GM12872 (cell line): ENCODE measurements at regions not wholly inside any gene's neighbourhood (a gene's known extent, or its start where the extent isn't known, plus 50 kb on each side); places are given as distances from the start of the nearest gene placed in this dataset.

Source experiments
- TF ChIP-seq, protein P1 (sequence below): IDR thresholded peaks from 3 replicates; pipeline ENCODE4 v1.5.1; 2011; ENCODE audit warnings: low read depth, mild to moderate bottlenecking, low read length, moderate library complexity; ENCODE audit not compliant: insufficient read depth

DNA sequence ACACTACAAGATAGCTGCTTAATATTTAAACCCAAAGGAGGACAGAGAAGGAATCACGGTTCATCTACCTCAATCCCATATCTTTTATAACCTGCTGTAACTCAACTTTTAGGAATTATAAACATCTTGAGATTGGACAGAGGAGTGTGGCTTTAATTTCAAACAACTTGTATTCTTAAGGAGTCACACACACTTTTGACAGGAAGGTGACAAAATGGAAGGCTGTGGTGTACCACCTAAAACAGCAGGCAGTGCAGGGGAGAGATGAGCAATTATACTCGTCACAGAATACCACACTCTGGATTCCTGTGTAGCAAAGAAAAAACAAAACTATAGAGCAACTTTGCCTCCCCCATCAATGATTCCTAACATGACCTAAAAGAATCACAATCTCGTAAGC is 194.8 kb downstream of the ZEB2 start:
- TF ChIP-seq, protein P1, sequence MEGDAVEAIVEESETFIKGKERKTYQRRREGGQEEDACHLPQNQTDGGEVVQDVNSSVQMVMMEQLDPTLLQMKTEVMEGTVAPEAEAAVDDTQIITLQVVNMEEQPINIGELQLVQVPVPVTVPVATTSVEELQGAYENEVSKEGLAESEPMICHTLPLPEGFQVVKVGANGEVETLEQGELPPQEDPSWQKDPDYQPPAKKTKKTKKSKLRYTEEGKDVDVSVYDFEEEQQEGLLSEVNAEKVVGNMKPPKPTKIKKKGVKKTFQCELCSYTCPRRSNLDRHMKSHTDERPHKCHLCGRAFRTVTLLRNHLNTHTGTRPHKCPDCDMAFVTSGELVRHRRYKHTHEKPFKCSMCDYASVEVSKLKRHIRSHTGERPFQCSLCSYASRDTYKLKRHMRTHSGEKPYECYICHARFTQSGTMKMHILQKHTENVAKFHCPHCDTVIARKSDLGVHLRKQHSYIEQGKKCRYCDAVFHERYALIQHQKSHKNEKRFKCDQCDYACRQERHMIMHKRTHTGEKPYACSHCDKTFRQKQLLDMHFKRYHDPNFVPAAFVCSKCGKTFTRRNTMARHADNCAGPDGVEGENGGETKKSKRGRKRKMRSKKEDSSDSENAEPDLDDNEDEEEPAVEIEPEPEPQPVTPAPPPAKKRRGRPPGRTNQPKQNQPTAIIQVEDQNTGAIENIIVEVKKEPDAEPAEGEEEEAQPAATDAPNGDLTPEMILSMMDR: no peak

DNA sequence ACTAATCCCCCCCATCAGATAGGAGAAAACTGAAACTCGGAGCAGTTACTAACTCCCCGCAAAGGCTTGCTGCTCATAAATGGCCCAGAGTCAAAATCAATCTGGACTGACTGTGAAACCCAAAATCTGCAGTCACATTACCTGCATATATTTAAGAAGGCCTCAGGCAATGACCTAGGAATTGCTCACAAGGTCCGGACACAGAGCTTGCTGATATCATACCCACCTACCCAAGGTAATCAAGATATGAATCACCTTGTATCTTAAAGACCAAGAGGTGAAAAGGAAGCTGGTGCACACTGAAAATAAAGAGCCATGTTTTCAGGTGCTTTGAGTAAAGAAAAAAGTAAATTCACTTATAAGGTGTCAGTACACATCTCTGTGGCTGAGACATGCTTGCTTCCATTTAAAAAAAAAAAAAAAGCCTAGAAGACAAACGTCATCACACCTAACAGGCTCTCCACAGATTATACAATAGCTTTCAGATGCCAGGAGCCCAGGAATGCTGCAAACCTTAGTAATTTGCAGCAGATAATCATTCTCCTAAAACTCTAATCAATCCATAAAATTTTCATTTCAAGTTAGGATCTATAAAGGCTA is 195.4 kb downstream of the ZEB2 start:
- TF ChIP-seq, protein P1: no peak

DNA sequence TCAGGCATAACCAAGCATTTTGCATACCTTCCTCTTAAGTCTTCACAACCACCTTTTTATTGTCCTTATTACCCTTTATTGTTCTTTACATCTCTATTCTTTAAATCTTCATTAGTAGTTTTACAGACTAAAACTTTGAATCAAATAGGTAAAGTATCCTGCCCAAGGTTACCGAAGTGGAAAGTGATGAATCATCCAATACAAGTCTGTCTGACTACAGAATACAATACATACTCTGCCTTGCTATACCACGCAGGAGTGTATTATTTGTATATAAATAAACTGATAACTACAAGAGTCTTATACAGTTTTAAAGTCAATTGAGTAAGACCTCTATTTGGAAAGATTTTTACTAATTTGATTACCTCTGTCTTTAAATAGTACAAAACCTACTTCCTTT is 196.0 kb downstream of the ZEB2 start:
- TF ChIP-seq, protein P1: no peak

DNA sequence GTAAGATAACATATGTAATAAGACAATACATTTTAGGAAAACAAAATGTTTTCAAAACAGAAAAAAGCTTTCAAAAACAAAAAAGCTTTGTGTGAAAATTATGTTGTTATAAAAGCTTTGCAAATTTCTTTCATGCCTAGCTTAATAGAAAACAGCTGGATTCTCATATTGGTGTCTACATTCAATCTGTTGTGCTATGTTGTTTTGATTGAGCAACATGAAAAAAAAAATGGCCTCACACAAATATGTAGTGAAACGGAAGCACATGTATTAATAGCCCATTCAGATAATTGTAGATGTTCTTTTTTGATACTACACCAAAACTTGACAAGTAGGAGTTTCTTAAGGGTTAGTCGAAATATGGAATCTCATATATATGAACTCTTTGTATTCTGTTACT is 197.5 kb downstream of the ZEB2 start:
- TF ChIP-seq, protein P1: no peak

DNA sequence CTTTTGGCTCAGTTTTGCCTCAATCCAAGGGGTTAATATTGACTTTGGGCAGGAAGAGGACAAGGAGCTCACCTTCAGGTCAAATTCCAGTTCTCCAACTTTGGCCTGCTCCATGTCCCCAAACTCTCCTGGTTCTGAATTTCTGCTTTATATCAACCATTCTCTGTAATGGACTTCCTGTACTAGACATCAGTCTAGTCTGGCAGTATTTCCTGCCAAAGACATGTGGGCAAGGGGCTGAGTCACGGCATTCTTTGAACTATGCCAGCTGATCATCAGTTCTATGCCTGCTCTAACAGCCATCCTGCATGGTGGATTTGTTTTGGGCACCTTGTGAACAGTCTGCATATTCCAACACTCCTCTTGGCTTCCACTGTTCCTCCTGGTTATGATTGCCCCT is 199.4 kb downstream of the ZEB2 start:
- TF ChIP-seq, protein P1: no peak

DNA sequence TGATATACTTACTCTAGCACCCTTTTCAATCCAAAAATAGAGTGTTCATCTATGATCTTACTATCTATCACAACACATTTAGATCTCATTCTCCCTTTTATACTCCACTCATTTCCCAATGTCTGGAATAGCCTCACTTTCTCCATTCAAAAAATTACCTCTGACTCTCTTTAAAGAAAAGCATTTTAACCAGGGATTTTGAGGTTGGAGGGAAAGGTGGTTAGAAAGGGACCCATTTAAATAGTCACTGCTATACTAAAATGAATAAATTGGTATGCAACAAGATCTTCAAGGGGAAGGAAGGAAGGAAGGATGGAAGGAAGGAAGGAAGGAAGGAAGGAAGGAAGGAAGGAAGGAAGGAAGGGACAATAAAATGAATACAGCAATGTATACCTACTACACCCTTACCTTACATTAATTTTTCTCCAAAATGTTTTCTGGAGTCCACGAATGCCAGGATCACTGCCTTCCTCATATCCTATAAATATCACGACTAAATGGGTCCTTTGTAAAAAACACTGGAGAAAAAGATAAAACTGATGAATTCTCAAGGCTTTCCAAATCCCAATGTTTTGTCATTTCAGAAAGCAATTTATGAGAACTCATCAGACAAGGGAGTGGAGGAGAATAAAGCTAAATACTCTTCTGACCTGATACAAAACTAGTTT is 202.7 kb downstream of the ZEB2 start:
- TF ChIP-seq, protein P1: no peak

DNA sequence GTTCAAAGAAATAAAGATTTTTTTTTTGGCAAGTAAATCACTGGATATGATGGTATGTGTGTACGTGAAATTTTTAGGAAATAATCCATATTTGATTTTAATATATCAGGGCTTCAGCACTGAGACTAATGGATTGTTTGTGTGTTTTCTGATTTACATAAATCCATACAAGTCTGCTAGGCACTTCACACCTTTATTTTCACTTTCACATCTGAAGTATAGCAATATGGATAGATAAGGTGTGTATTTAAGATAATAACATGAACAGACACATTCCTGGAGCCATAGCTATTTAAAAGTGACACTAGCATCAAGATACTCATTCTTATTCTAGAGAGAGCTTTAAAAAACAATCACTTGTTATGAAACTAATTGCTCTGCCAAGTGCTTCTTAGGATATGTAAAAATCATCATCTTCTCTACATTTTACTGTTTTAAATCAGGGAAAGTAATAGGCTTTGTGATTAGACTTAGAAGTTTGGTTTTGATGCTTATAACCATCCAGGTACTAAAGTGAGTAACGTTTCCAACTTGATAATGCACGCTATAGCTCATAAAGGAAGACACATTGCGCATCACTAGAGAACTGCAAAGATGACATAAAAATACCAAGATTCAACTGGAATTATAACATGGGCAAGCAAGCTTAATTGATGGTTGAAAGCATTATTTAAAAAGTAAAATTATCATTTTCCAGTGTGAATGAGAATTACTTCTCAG is 208.9 kb downstream of the ZEB2 start:
- TF ChIP-seq, protein P1: no peak
